GM18867 (cell line): ENCODE measurements at regions not wholly inside any gene's neighbourhood (a gene's known extent, or its start where the extent isn't known, plus 50 kb on each side); places are given as distances from the start of the nearest gene placed in this dataset.
A peak's percentile ranks its signal among the peaks of the same experiment; 100 is the strongest.

ENCODE experiments used
- ATAC-seq: cut with Tn5 transposase; IDR thresholded peaks from one replicate; pipeline ENCODE4 v1.9.1; 2021; ENCODE audit warnings: mild to moderate bottlenecking, moderate library complexity; ENCODE audit not compliant: unreplicated experiment

GRCh38 chrX:134718105-134718965 is 60.1 kb upstream of the PLAC1 start:
- ATAC-seq: peak; percentile 38

GRCh38 chrX:134717698-134718097 is 59.4 kb upstream of the PLAC1 start:
- ATAC-seq: no peak

GRCh38 chrX:134716620-134717012 is 58.3 kb upstream of the PLAC1 start:
- ATAC-seq: no peak

GRCh38 chrX:134715930-134716619 is 57.8 kb upstream of the PLAC1 start:
- no peak for ATAC-seq

GRCh38 chrX:134714633-134715110 is 56.4 kb upstream of the PLAC1 start:
- ATAC-seq: no peak

- ATAC-seq: no peak
Measured at GRCh38 chrX:134713618-134714107, 55.4 kb upstream of the PLAC1 start.

- no peak for ATAC-seq
Measured at GRCh38 chrX:134712272-134712671, 54.0 kb upstream of the PLAC1 start.

- ATAC-seq: no peak
Measured at GRCh38 chrX:134711135-134711921, 53.1 kb upstream of the PLAC1 start.
